ENCODE measurements at regions not wholly inside any gene's neighbourhood (a gene's known extent, or its start where the extent isn't known, plus 50 kb on each side); places are given as distances from the start of the nearest gene placed in this dataset.

- peaks cover 2% of the 10 kb centered on the region for H3K9me3 Mint-ChIP-seq (ENCODE audit: unreplicated experiment)
- H3K27me3 Mint-ChIP-seq (ENCODE audit: unreplicated experiment): peaks cover under 1% of the 10 kb centered on the region
- no peak overlapping the region for H3K27ac Mint-ChIP-seq (ENCODE audit: unreplicated experiment)
- peaks cover 3% of the 10 kb centered on the region for H3K4me1 Mint-ChIP-seq (ENCODE audit: low read depth, unreplicated experiment)
- no peak for DNase-seq
- H3K4me3 Mint-ChIP-seq (ENCODE audit: unreplicated experiment): no peak overlapping the region
- H3K36me3 Mint-ChIP-seq (ENCODE audit: unreplicated experiment): peaks cover under 1% of the 10 kb centered on the region
- TF ChIP-seq, protein P1, sequence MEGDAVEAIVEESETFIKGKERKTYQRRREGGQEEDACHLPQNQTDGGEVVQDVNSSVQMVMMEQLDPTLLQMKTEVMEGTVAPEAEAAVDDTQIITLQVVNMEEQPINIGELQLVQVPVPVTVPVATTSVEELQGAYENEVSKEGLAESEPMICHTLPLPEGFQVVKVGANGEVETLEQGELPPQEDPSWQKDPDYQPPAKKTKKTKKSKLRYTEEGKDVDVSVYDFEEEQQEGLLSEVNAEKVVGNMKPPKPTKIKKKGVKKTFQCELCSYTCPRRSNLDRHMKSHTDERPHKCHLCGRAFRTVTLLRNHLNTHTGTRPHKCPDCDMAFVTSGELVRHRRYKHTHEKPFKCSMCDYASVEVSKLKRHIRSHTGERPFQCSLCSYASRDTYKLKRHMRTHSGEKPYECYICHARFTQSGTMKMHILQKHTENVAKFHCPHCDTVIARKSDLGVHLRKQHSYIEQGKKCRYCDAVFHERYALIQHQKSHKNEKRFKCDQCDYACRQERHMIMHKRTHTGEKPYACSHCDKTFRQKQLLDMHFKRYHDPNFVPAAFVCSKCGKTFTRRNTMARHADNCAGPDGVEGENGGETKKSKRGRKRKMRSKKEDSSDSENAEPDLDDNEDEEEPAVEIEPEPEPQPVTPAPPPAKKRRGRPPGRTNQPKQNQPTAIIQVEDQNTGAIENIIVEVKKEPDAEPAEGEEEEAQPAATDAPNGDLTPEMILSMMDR (IDR thresholded peaks at IDR 0.05; ENCODE audit: partially characterized antibody, unreplicated experiment): no peak
Observed at GRCh38 chr15:62856466-62857246, 185.9 kb upstream of the TPM1 start.

GRCh38 chr15:62857411-62857853, 185.1 kb upstream of the TPM1 start:
- no peak overlapping the region for H3K4me3 Mint-ChIP-seq (ENCODE audit: unreplicated experiment)
- H3K4me1 Mint-ChIP-seq (ENCODE audit: low read depth, unreplicated experiment): peaks cover 3% of the 10 kb centered on the region
- peaks cover 7% of the 10 kb centered on the region for H3K36me3 Mint-ChIP-seq (ENCODE audit: unreplicated experiment)
- H3K27ac Mint-ChIP-seq (ENCODE audit: unreplicated experiment): no peak overlapping the region
- peaks cover 2% of the 10 kb centered on the region for H3K9me3 Mint-ChIP-seq (ENCODE audit: unreplicated experiment)
- H3K27me3 Mint-ChIP-seq (ENCODE audit: unreplicated experiment): peaks cover 2% of the 10 kb centered on the region
- no peak for DNase-seq
- TF ChIP-seq, protein P1 (IDR thresholded peaks at IDR 0.05; ENCODE audit: partially characterized antibody, unreplicated experiment): no peak

DNA sequence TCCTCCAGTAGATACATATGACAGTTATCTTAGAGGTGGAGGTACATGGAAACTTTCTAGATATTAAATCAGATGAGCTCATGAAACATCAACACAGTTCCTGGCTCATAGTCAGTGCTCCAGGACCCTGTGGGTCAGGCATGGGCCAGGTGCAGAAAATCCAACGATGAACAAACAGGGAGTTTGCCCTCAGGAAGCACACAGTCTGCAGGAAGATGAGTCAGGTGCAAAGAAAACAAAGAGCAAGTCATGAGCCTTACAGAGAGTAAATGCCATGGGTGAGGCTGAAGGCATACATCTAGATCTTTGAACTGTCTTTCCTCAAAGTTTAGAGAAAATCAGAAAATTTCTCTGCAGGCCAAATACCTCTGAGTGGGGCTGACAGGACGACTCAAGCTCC, 184.2 kb upstream of the TPM1 start:
- peaks cover 2% of the 10 kb centered on the region for H3K27me3 Mint-ChIP-seq (ENCODE audit: unreplicated experiment)
- TF ChIP-seq, protein P1 (IDR thresholded peaks at IDR 0.05; ENCODE audit: partially characterized antibody, unreplicated experiment): no peak
- H3K27ac Mint-ChIP-seq (ENCODE audit: unreplicated experiment): no peak overlapping the region
- H3K4me3 Mint-ChIP-seq (ENCODE audit: unreplicated experiment): no peak overlapping the region
- DNase-seq: no peak
- peaks cover 2% of the 10 kb centered on the region for H3K9me3 Mint-ChIP-seq (ENCODE audit: unreplicated experiment)
- peaks cover 2% of the 10 kb centered on the region for H3K4me1 Mint-ChIP-seq (ENCODE audit: low read depth, unreplicated experiment)
- H3K36me3 Mint-ChIP-seq (ENCODE audit: unreplicated experiment): peaks cover 7% of the 10 kb centered on the region

DNA sequence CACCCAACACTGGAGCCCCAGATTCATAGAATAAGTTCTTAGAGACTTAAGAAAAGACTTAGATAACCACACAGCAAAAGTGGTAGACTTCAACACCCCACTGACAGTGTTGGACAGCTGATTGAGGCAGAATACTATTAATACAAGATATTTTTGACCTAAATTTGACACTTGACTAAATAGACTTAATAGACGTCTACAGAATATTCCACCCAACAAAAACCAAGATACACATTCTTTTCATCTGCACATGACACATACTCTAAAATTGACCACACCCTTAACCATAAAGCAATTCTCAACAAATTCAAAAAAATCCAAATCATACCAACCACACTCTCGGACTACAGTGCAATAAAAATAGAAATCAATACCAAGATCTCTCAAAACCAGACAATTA, 179.8 kb upstream of the TPM1 start:
- Mint-ChIP-seq H3K4me3 (ENCODE audit: unreplicated experiment) (no peak overlapping the region), H3K27ac (ENCODE audit: unreplicated experiment) (no peak overlapping the region), H3K27me3 (ENCODE audit: unreplicated experiment) (peaks cover 2% of the 10 kb centered on the region), H3K9me3 (ENCODE audit: unreplicated experiment) (peaks cover 2% of the 10 kb centered on the region), H3K36me3 (ENCODE audit: unreplicated experiment) (peaks cover 7% of the 10 kb centered on the region), H3K4me1 (ENCODE audit: low read depth, unreplicated experiment) (no peaks in the 10 kb centered on the region)
- DNase-seq: no peak
- TF ChIP-seq, protein P1 (IDR thresholded peaks at IDR 0.05; ENCODE audit: partially characterized antibody, unreplicated experiment): no peak

DNA sequence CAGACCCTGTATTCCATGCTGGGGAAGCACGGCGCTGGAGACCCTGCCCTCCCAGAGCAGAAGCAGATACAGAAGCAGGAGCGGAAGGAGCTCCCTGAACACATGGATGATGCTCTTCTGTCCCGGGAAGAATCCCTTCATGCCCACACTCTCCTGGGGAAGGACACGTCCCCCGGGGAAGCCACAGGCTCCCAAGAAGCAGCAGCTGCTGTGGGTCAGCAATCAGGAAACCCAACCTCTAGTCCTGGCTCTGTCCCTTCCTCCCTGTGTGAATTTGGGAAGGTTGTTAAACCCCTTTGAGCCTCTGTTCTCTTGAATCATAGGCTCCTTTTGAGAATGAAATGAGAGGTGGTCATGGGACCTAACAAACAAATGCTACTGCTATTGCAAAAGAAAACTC, 176.2 kb upstream of the TPM1 start:
- peaks cover 2% of the 10 kb centered on the region for H3K27me3 Mint-ChIP-seq (ENCODE audit: unreplicated experiment)
- TF ChIP-seq, protein P1 (IDR thresholded peaks at IDR 0.05; ENCODE audit: partially characterized antibody, unreplicated experiment): no peak
- no peaks in the 10 kb centered on the region for H3K4me1 Mint-ChIP-seq (ENCODE audit: low read depth, unreplicated experiment)
- no peaks in the 10 kb centered on the region for H3K9me3 Mint-ChIP-seq (ENCODE audit: unreplicated experiment)
- no peak for DNase-seq
- H3K27ac Mint-ChIP-seq (ENCODE audit: unreplicated experiment): no peak overlapping the region
- no peak overlapping the region for H3K4me3 Mint-ChIP-seq (ENCODE audit: unreplicated experiment)
- peaks cover 7% of the 10 kb centered on the region for H3K36me3 Mint-ChIP-seq (ENCODE audit: unreplicated experiment)

Data from glutamatergic neuron (in vitro differentiated cells).